NCI-H1436 treated with DMSO at 0.1 percent for 48 hours (cell line): ENCODE measurements at regions not wholly inside any gene's neighbourhood (a gene's known extent, or its start where the extent isn't known, plus 50 kb on each side); places are given as distances from the start of the nearest gene placed in this dataset.

Experiments used
- DNase-seq: peaks from one replicate; lab custom pipeline; 2025; lab: John Stamatoyannopoulos, UW

- DNase-seq, result no peak
Measured at GRCh38 chr13:82698383-82698782, 1183.9 kb downstream of the SLITRK1 start.

DNA sequence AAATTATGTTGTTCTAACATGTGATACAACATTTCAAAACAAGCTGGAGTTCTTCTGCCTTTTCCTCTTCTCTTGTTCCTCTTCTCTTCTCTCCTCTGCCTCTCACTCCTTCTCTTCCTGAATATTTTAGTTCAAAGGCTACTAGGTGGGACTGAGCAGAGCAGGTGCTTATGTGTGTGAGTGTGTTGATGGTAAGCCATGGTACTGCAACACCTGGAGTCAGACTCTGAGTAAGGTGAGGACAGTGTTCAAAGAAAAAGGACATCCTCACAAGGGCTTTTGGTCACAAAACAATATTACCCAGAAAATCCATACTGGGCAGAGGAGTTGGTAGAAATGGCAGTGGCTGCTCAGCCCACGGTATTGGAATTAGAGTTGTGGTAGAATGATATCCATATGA is 1188.7 kb downstream of the SLITRK1 start:
- no peak for DNase-seq

DNA sequence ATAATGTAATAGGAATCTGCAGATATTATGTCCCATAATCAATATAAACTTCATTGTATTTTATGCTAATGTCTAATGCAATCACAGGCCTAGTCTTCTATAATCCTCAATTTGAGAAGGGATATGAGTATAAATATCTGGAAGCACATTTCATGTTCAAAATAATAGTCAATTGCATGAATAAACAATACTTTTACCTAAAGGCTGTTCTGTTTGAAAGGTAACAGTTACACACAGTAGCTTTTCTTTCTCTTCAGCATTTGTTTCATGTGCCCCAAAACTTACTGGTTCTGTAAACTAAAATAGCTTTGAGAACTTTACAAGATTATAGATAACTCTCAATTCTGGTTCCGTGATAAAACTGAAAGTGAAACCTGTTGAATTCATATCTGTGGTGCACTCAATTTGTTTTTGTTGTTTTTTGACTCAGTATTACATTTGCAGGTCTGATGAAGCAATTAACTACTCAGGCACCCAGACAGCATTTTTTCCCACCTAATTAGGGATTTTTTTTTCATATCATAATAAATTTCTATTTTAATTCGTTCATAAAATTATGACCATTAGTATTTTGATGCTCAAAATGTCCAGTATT is 1193.8 kb downstream of the SLITRK1 start:
- DNase-seq, result no peak

DNA sequence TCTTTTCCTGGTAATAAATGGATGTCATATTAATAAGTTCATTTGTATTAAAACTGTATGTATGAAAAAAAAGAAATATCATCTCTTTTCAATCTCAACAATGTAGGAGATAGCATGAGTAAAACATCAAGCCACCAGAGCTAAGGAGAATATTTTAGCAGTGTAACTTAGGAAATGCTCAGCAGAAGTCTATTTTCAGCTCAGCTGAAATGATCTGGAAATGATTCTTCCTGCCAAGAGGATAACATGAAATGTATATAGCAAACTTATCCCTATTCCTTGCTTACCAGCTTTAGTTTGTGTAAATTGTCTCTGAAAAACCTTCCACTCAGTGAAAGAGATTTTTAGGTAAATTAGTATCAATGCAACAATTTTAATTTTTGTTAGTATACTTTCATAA is 1194.4 kb downstream of the SLITRK1 start:
- no peak for DNase-seq

DNA sequence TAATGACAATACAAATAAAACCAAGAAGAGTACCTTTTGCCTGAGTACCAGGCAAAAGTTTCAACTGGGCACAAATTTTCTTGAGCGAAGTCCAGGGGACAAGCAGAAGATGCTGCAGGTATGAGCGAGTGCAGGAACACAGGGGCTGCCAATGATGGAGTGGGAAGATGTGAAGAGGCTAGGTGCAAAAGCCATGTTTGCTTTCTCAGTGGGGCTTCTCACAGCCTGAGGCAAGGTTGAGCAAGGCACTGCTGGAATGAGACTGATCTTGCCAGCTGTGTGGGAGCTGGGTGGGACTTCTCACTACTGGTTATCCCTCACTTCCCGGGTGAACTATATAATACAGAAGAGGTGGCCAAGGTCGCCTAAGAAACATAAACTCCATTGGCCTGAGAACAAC is 1200.7 kb downstream of the SLITRK1 start:
- DNase-seq, result no peak

- DNase-seq, result no peak
Measured at GRCh38 chr13:82678052-82678451, 1204.2 kb downstream of the SLITRK1 start.

DNA sequence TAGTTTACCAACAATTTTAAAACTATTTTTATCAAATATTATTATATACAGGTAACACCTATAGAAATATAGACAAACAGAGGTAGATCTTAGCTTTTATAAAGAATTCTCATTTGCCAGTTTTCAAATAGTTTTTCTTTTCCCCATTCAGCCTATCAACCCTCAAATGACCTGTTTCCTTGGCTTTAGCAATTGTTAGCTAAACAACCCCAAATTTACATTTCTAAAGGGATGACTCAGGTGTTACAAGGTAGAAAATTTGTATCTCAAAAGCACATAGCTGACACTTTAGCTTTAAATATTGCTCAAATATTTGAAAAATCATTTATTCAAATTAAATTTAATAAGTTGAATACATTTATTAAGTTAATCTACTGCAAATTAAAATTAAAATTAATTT is 1207.2 kb downstream of the SLITRK1 start:
- no peak for DNase-seq

DNA sequence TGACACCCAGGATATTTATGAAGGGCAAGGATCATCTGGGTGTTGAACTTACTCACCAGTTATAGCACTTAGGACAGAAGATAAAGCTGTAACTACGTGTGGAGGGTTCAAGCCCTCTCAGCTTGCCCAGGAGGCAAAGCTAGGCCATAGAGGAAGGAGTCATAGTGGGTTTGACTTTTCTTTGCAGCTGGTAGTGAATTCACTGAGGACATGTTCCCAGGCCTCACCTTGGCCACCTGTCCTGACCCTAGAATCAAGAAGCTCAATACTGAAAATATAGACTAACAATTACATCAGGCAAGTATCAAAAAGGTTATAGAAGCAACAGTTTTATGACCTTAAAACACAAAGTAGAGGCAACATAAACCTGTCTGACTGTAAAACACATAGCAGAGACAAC is 1207.7 kb downstream of the SLITRK1 start:
- no peak for DNase-seq

DNA sequence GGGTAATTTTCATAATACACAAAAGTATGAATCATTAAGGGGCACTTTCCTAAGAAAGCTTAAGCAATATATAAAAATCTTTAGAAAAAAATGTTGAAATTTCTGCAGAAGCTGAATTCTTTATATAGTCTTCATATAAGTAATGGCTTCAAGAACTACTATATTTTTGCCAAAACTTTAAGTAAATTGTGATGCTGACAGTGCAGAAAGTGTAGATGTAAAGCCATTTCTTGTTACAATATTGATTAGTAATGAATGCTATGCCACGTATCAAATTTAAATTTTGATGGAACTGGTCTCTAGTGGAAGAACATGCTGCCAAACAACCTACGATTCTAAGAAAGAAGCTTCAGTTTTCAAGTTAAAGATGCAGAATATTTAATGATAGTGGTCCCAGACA is 1210.0 kb downstream of the SLITRK1 start:
- no peak for DNase-seq

DNA sequence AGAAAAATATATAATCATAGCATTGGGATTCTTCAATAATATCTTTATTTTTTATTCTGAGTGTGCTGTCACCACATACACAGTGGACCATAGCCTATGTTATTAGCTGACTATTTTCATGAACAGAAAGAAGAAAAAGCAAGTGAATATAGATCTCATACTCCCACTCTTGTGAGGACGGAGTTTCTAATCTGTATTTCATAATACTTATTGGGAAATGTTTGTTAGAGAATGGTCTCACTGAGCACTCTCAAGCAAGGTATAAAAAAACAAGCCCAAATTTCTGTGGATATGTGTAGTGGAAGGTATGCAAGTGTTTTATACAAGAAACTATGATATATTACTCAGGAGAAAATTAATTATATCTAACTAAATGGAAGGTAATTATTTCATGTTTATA is 1218.1 kb downstream of the SLITRK1 start:
- DNase-seq, result no peak

DNA sequence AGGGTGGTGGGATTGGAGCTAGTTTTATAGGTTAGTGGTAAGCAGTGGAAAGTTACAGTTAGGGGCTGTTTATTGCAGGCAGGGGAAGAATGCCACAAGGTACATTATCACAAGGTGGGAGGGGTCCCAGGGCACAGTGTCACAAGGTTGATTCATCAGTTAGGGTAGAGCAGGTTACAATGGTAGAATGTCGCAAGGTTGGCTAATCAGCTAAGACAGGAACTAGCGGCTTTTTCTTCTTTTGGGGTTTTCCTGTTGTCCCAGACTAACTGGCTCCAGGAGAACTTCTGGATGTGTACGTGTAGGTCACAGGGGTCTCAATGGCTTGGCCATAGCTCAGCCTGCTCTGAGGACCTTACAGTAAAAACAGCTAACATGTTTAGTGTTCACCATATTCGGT is 1221.1 kb downstream of the SLITRK1 start:
- no peak for DNase-seq

GRCh38 chr13:82658811-82659210 is 1223.5 kb downstream of the SLITRK1 start:
- no peak for DNase-seq

- no peak for DNase-seq
Measured at GRCh38 chr13:82657471-82657870, 1224.8 kb downstream of the SLITRK1 start.

- DNase-seq, result no peak
Measured at GRCh38 chr13:82654861-82655855, 1227.1 kb downstream of the SLITRK1 start.

GRCh38 chr13:82654143-82654542 is 1228.1 kb downstream of the SLITRK1 start:
- DNase-seq, result no peak

DNA sequence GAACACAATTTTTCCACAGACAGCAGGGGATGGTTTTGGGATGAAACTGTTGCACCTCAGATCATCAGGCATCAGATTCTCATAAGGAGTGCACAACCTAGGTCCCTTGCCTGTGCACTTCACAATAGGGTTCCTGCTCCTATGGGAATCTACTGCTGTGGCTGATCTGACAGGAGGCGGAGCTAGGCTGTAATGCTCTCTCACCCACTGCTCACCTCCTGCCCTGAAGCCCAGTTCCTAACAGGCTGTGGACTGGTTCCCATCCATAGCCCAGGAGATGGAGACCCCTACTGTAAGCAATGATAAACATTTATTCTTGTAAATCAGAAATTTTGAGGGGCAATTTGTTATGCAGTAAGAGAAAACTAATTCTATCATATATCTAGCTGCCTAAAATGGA is 1234.7 kb downstream of the SLITRK1 start:
- no peak for DNase-seq

DNA sequence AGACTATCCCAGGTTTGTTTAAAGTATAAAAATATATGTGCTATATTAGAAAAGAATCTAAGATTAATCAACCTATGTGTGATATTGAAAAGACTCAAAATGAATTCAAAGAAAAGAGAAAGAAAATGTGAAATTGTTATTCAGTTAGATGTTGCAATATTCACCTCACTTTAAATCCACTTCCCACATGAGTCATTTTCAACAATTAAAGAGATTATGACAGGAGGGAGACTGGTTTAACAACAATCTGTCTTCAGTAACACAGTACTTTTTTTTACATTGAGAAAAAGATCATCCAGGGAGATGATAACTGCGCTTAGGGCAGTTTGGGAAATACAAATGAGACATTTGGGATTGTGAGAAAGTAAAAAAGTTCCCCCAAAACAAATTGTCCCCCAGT is 1246.2 kb downstream of the SLITRK1 start:
- no peak for DNase-seq

DNA sequence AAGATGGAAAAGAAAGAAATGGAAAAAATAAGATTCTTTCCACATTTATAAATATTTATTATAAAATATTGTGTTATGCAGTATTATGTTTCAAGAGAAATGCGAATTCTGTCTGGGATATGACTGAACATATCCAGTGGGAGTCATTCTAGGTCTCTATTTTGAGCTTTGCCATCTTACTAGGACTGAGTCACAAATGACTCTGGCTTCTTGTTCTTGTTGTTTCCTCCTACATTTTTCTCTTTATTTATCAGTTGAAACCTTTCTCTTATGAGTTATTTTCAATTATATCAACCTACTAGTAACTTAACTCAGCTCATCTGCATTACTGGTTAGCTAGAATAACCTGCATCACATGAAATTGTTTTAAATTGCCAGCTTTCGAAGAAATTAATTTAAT is 1247.3 kb downstream of the SLITRK1 start:
- DNase-seq, result no peak

GRCh38 chr13:82627183-82627582 is 1255.1 kb downstream of the SLITRK1 start:
- peak; percentile 31 for DNase-seq

GRCh38 chr13:82625717-82626116 is 1256.6 kb downstream of the SLITRK1 start:
- no peak for DNase-seq

GRCh38 chr13:82615043-82615442 is 1267.2 kb downstream of the SLITRK1 start:
- no peak for DNase-seq

DNA sequence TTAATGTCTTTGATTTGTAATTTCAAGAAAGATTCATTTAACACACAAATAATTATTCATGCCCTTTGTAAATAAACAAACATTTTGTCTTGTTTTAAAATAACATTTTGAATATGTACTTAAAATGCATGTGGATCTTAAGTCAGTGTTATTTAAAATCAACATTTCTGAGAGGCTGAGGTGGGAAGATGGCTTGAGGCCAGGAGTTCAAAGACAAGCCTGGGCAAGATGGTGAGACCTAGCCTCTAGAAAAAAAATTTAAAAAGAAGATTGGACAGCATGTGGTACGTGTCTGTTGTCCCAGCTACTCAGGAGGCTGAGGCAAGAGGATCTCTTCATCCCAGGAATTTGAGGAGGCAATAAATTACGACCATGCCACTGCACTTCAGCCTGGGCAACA is 1268.2 kb downstream of the SLITRK1 start:
- DNase-seq, result no peak

- DNase-seq, result no peak
Measured at GRCh38 chr13:82606008-82606407, 1276.3 kb downstream of the SLITRK1 start.

GRCh38 chr13:82597747-82598146 is 1284.5 kb downstream of the SLITRK1 start:
- DNase-seq, result no peak
